GM23338 (cell line): ENCODE measurements at regions not wholly inside any gene's neighbourhood (a gene's known extent, or its start where the extent isn't known, plus 50 kb on each side); places are given as distances from the start of the nearest gene placed in this dataset.

ENCODE experiments used
- CTCF ChIP-seq, 2 experiments: fragments of 200-600 bp in 1 of 2; sonication (generic) in 1 of 2; conservative IDR thresholded peaks; 2 replicates each; pipeline versions ENCODE4 v1.5.1 to v1.6.1; 2016 to 2017; ENCODE audit warnings: antibody characterized with exemption in 2 of 2, low read depth in 2 of 2, mild to moderate bottlenecking in 2 of 2, moderate library complexity in 1 of 2
- ETS1 ChIP-seq: IDR thresholded peaks from 2 replicates; pipeline ENCODE4 v1.6.1; 2016; ENCODE audit warnings: antibody characterized with exemption
- EZH2 ChIP-seq: fragments of 200-600 bp; sonication (generic); IDR thresholded peaks from one replicate; pipeline ENCODE4 v1.8.0; 2017; ENCODE audit warnings: antibody characterized with exemption, mild to moderate bottlenecking, low read depth; ENCODE audit not compliant: unreplicated experiment
- JUNB ChIP-seq: IDR thresholded peaks from one replicate; pipeline ENCODE4 v1.6.1; 2016; ENCODE audit warnings: antibody characterized with exemption; ENCODE audit not compliant: unreplicated experiment
- POLR2AphosphoS5 ChIP-seq: IDR thresholded peaks from 2 replicates; pipeline ENCODE4 v1.6.1; 2016; ENCODE audit warnings: antibody characterized with exemption, low read depth
- REST ChIP-seq: IDR thresholded peaks from one replicate; pipeline ENCODE4 v1.6.1; 2018; ENCODE audit warnings: antibody characterized with exemption; ENCODE audit not compliant: unreplicated experiment

DNA sequence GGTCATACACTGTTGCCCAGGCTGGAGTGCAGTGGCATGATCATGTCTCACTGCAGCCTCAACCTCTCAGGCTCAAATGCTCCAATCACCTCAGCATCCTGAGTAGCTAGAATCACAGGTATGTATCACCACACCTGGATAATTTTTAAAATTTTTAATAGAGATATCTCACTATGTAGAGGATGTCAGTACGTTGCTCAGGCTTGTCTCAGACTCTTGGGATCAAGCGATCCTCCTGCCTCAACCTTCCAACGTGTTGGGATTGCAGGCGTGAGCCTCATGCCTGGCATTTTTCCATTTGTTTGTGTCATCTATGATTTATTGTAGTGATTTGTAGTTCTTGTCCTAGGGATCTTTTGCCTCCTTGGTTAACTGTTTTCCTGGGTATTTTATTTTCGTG is 985.2 kb upstream of the B3GALT2 start:
- TF ChIP-seq CTCF (conservative IDR thresholded peaks at IDR 0.05; ENCODE audit: low read depth in 2 of 2) (no peak), EZH2 (no peak), POLR2AphosphoS5 (no peak), ETS1 (no peak), REST (no peak), JUNB (no peak)
